ENCODE measurements at regions not wholly inside any gene's neighbourhood (a gene's known extent, or its start where the extent isn't known, plus 50 kb on each side); places are given as distances from the start of the nearest gene placed in this dataset.

DNA sequence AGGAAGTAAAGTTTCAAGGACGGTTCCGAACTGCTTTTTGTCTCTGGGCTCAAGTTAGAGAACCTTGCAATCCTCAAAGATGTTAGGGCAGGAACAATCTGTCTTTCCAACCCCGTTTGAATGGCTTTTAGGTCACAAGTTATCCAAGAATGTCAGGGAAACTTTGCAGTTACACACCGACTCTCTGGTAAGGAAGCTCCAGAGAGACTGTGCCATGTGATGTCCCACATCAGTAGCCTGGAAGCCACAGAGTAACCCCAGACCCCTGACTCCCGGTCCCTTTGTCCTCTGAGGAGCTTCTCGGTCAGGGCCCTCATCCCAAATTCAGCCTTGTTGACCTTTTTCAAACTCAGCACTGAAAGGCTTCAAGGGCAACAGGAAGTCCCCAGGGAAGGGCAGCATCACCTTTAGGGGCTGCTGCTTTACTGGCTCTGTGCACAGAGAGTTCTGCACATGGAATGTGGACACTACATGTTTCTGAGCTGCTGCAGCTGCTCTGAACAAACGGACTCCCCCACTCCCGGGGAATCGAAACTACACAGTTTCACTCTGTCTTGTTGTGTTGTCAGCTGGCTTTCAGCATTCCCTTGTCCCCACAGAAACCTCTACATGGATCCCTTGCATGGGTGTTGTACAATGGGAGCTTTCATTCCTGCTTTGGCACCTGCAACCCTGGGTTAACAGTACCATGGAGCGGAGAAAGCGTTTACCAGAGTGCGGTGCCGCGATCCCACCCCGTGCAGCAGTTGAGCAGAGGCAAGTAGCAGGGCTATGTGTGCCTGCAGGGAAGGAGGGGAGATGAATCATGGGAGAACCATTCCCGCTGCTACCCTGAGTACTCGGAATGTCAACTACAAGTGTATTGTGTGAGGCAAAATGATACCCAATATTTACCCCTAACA lies 408.2 kb upstream of the THBS1 start:
- TF ChIP-seq EZH2phosphoT487 (IDR thresholded peaks at IDR 0.05; ENCODE audit: borderline replicate concordance, low read length): no peak
- TF ChIP-seq, protein P1, sequence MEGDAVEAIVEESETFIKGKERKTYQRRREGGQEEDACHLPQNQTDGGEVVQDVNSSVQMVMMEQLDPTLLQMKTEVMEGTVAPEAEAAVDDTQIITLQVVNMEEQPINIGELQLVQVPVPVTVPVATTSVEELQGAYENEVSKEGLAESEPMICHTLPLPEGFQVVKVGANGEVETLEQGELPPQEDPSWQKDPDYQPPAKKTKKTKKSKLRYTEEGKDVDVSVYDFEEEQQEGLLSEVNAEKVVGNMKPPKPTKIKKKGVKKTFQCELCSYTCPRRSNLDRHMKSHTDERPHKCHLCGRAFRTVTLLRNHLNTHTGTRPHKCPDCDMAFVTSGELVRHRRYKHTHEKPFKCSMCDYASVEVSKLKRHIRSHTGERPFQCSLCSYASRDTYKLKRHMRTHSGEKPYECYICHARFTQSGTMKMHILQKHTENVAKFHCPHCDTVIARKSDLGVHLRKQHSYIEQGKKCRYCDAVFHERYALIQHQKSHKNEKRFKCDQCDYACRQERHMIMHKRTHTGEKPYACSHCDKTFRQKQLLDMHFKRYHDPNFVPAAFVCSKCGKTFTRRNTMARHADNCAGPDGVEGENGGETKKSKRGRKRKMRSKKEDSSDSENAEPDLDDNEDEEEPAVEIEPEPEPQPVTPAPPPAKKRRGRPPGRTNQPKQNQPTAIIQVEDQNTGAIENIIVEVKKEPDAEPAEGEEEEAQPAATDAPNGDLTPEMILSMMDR (IDR thresholded peaks at IDR 0.05; ENCODE audit: low read depth, low read length, poor library complexity, severe bottlenecking): no peak

GRCh38 chr15:39173426-39173825 lies 407.5 kb upstream of the THBS1 start:
- H4K20me1 ChIP-seq (ENCODE audit: control insufficient read depth, insufficient read depth, low read depth, low read length): no peaks in the 10 kb centered on the region
- no peaks in the 10 kb centered on the region for H3K36me3 ChIP-seq (ENCODE audit: control insufficient read depth, low read length)
- no peak overlapping the region for H3K27ac ChIP-seq (ENCODE audit: low read depth, low read length)
- H3F3A ChIP-seq (ENCODE audit: control insufficient read depth, insufficient read depth): no peaks in the 10 kb centered on the region
- no peak overlapping the region for H3K4me3 ChIP-seq (ENCODE audit: low read length)
- H3K9me3 ChIP-seq (ENCODE audit: control insufficient read depth, insufficient read depth, low read length): no peaks in the 10 kb centered on the region
- no peaks in the 10 kb centered on the region for H3K27me3 ChIP-seq (ENCODE audit: control insufficient read depth, low read length)
- H3K79me2 ChIP-seq (ENCODE audit: control insufficient read depth, low read length): no peaks in the 10 kb centered on the region
- TF ChIP-seq EZH2phosphoT487 (IDR thresholded peaks at IDR 0.05; ENCODE audit: borderline replicate concordance, low read length): no peak
- TF ChIP-seq, protein P1 (IDR thresholded peaks at IDR 0.05; ENCODE audit: low read depth, low read length, poor library complexity, severe bottlenecking): no peak
- no peaks in the 10 kb centered on the region for H3K9me2 ChIP-seq (replicated peaks; ENCODE audit: control insufficient read depth, low read length)
- H3K4me2 ChIP-seq (ENCODE audit: low read length): no peak overlapping the region
- no peaks in the 10 kb centered on the region for H3K4me1 ChIP-seq (ENCODE audit: control insufficient read depth, low read length)

More for the DNA sequence above, 408.2 kb upstream of the THBS1 start:
- Histone ChIP-seq H3K9me3 (ENCODE audit: control insufficient read depth, insufficient read depth, low read length) (no peaks in the 10 kb centered on the region), H3K4me3 (ENCODE audit: low read length) (no peak overlapping the region), H3K36me3 (ENCODE audit: control insufficient read depth, low read length) (no peaks in the 10 kb centered on the region), H3K9me2 (replicated peaks; ENCODE audit: control insufficient read depth, low read length) (no peaks in the 10 kb centered on the region), H3F3A (ENCODE audit: control insufficient read depth, insufficient read depth) (no peaks in the 10 kb centered on the region), H3K27me3 (ENCODE audit: control insufficient read depth, low read length) (no peaks in the 10 kb centered on the region), H3K4me1 (ENCODE audit: control insufficient read depth, low read length) (no peaks in the 10 kb centered on the region), H3K4me2 (ENCODE audit: low read length) (no peak overlapping the region), H3K27ac (ENCODE audit: low read depth, low read length) (no peak overlapping the region), H4K20me1 (ENCODE audit: control insufficient read depth, insufficient read depth, low read depth, low read length) (no peaks in the 10 kb centered on the region), H3K79me2 (ENCODE audit: control insufficient read depth, low read length) (no peaks in the 10 kb centered on the region)

- H3K9me2 ChIP-seq (replicated peaks; ENCODE audit: control insufficient read depth, low read length): no peaks in the 10 kb centered on the region
- H3K4me1 ChIP-seq (ENCODE audit: control insufficient read depth, low read length): no peaks in the 10 kb centered on the region
- H3F3A ChIP-seq (ENCODE audit: control insufficient read depth, insufficient read depth): no peaks in the 10 kb centered on the region
- H3K9me3 ChIP-seq (ENCODE audit: control insufficient read depth, insufficient read depth, low read length): no peaks in the 10 kb centered on the region
- no peaks in the 10 kb centered on the region for H4K20me1 ChIP-seq (ENCODE audit: control insufficient read depth, insufficient read depth, low read depth, low read length)
- TF ChIP-seq EZH2phosphoT487 (IDR thresholded peaks at IDR 0.05; ENCODE audit: borderline replicate concordance, low read length): no peak
- TF ChIP-seq, protein P1 (IDR thresholded peaks at IDR 0.05; ENCODE audit: low read depth, low read length, poor library complexity, severe bottlenecking): no peak
- no peak overlapping the region for H3K4me3 ChIP-seq (ENCODE audit: low read length)
- no peaks in the 10 kb centered on the region for H3K79me2 ChIP-seq (ENCODE audit: control insufficient read depth, low read length)
- H3K27me3 ChIP-seq (ENCODE audit: control insufficient read depth, low read length): no peaks in the 10 kb centered on the region
- H3K4me2 ChIP-seq (ENCODE audit: low read length): no peak overlapping the region
- no peaks in the 10 kb centered on the region for H3K36me3 ChIP-seq (ENCODE audit: control insufficient read depth, low read length)
- no peak overlapping the region for H3K27ac ChIP-seq (ENCODE audit: low read depth, low read length)
Observed at GRCh38 chr15:39174332-39174731, 406.5 kb upstream of the THBS1 start.
